NB4 (cell line): ENCODE measurements at regions not wholly inside any gene's neighbourhood (a gene's known extent, or its start where the extent isn't known, plus 50 kb on each side); places are given as distances from the start of the nearest gene placed in this dataset.

ENCODE experiments used
- POLR2A ChIP-seq: IDR thresholded peaks from 2 replicates; pipeline ENCODE4 v1.6.1; 2011; ENCODE audit warnings: mild to moderate bottlenecking; ENCODE audit not compliant: insufficient read length; ENCODE audit errors: extremely low read depth
- TF ChIP-seq, protein P1 (sequence below): IDR thresholded peaks from one replicate; pipeline ENCODE4 v1.5.1; 2012; ENCODE audit warnings: low read depth, low read length
- TF ChIP-seq, protein P2 (sequence below): IDR thresholded peaks from 2 replicates; pipeline ENCODE4 v1.6.1; 2011; ENCODE audit warnings: low read depth, low read length

DNA sequence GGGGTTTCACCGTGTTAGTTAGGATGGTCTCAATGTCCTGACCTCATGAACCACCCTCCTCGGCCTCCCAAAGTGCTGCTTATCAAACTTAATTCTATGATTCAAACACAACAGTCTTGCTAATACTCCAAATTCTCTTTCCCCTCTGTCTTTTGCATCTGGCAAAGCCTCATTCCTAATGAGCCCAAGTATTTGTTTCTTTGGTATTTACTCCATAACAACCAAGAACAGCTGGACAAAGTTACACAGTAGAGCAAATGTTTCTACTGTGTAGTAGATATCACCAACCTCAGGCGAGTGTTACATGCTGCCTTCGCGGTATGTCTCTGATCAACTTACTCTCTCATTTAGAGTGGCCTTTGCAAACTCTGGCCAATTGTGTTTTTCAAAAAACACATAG lies 195.8 kb upstream of the KCNN2 start:
- TF ChIP-seq, protein P1, sequence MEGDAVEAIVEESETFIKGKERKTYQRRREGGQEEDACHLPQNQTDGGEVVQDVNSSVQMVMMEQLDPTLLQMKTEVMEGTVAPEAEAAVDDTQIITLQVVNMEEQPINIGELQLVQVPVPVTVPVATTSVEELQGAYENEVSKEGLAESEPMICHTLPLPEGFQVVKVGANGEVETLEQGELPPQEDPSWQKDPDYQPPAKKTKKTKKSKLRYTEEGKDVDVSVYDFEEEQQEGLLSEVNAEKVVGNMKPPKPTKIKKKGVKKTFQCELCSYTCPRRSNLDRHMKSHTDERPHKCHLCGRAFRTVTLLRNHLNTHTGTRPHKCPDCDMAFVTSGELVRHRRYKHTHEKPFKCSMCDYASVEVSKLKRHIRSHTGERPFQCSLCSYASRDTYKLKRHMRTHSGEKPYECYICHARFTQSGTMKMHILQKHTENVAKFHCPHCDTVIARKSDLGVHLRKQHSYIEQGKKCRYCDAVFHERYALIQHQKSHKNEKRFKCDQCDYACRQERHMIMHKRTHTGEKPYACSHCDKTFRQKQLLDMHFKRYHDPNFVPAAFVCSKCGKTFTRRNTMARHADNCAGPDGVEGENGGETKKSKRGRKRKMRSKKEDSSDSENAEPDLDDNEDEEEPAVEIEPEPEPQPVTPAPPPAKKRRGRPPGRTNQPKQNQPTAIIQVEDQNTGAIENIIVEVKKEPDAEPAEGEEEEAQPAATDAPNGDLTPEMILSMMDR = no peak
- TF ChIP-seq, protein P2, sequence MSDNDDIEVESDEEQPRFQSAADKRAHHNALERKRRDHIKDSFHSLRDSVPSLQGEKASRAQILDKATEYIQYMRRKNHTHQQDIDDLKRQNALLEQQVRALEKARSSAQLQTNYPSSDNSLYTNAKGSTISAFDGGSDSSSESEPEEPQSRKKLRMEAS = no peak
- TF ChIP-seq POLR2A = no peak
